ENCODE measurements at regions not wholly inside any gene's neighbourhood (a gene's known extent, or its start where the extent isn't known, plus 50 kb on each side); places are given as distances from the start of the nearest gene placed in this dataset.

DNA sequence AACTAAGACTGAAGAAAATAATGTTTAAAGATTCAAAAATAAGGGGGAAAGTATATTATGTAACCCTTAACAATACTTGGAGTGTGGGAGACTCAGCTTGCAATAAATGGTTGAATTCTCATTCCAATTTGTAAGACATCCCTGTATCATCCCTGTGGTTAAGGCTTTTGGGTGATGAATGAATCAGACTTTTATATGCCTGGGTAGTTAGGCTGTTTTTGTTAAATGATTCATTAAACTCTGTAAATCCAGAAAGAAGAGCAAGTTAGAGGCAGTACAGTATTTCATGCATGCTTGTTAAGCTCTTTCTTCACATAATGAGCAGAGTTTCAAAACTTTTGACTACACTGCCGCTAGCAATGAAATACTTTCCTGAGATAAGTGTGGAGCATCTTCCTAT lies 948.8 kb downstream of the SOCS6 start:
- H3K36me3 ChIP-seq (ENCODE audit: control insufficient read depth, insufficient read depth, low read length), result no peaks in the 10 kb centered on the region
- ATAC-seq (no peak), DNase-seq (ENCODE audit: low read depth, low spot score) (no peak)
- H3K9me3 ChIP-seq (ENCODE audit: control insufficient read depth, insufficient read depth, low read depth, low read length), result no peaks in the 10 kb centered on the region
- H3K4me3 ChIP-seq (ENCODE audit: low read depth in 2 of 2, low read length in 2 of 2), result no peak overlapping the region
- no peak overlapping the region for H3K27ac ChIP-seq (ENCODE audit: low read length)
- in situ Hi-C loops (cut with HindIII; ENCODE audit: low pct_unique_long_range_greater_than_20kb, low sequenced_read_pairs), result no loop called here
- no peak for TF ChIP-seq POLR2AphosphoS5 (IDR thresholded peaks at IDR 0.05; ENCODE audit: low read depth, low read length)
- TF ChIP-seq, protein P1, sequence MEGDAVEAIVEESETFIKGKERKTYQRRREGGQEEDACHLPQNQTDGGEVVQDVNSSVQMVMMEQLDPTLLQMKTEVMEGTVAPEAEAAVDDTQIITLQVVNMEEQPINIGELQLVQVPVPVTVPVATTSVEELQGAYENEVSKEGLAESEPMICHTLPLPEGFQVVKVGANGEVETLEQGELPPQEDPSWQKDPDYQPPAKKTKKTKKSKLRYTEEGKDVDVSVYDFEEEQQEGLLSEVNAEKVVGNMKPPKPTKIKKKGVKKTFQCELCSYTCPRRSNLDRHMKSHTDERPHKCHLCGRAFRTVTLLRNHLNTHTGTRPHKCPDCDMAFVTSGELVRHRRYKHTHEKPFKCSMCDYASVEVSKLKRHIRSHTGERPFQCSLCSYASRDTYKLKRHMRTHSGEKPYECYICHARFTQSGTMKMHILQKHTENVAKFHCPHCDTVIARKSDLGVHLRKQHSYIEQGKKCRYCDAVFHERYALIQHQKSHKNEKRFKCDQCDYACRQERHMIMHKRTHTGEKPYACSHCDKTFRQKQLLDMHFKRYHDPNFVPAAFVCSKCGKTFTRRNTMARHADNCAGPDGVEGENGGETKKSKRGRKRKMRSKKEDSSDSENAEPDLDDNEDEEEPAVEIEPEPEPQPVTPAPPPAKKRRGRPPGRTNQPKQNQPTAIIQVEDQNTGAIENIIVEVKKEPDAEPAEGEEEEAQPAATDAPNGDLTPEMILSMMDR (IDR thresholded peaks at IDR 0.05), result no peak
- TF ChIP-seq, protein P2, sequence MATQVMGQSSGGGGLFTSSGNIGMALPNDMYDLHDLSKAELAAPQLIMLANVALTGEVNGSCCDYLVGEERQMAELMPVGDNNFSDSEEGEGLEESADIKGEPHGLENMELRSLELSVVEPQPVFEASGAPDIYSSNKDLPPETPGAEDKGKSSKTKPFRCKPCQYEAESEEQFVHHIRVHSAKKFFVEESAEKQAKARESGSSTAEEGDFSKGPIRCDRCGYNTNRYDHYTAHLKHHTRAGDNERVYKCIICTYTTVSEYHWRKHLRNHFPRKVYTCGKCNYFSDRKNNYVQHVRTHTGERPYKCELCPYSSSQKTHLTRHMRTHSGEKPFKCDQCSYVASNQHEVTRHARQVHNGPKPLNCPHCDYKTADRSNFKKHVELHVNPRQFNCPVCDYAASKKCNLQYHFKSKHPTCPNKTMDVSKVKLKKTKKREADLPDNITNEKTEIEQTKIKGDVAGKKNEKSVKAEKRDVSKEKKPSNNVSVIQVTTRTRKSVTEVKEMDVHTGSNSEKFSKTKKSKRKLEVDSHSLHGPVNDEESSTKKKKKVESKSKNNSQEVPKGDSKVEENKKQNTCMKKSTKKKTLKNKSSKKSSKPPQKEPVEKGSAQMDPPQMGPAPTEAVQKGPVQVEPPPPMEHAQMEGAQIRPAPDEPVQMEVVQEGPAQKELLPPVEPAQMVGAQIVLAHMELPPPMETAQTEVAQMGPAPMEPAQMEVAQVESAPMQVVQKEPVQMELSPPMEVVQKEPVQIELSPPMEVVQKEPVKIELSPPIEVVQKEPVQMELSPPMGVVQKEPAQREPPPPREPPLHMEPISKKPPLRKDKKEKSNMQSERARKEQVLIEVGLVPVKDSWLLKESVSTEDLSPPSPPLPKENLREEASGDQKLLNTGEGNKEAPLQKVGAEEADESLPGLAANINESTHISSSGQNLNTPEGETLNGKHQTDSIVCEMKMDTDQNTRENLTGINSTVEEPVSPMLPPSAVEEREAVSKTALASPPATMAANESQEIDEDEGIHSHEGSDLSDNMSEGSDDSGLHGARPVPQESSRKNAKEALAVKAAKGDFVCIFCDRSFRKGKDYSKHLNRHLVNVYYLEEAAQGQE (IDR thresholded peaks at IDR 0.05; ENCODE audit: insufficient read depth in 1 of 2, low read depth in 2 of 2, low read length in 1 of 2), result no peak
- no peak for TF ChIP-seq SIN3A (IDR thresholded peaks at IDR 0.05; ENCODE audit: borderline replicate concordance, insufficient read depth, low read depth, low read length)
- TF ChIP-seq TCF7L2 (IDR thresholded peaks at IDR 0.05; ENCODE audit: low read depth, low read length), result no peak
- intact Hi-C loops (cut with micrococcal nuclease; ENCODE audit: unreplicated experiment), result no loop called here
- no peaks in the 10 kb centered on the region for H3K27me3 ChIP-seq (ENCODE audit: control insufficient read depth, insufficient read depth, low read length)
- no peaks in the 10 kb centered on the region for H3K4me1 ChIP-seq (ENCODE audit: control insufficient read depth, insufficient read depth, low read length)
- CTCF ChIA-PET, result no interaction called here
- BruUV-seq (replicated peaks), result no TSS peak
- POLR2A ChIA-PET, result no interaction called here

DNA sequence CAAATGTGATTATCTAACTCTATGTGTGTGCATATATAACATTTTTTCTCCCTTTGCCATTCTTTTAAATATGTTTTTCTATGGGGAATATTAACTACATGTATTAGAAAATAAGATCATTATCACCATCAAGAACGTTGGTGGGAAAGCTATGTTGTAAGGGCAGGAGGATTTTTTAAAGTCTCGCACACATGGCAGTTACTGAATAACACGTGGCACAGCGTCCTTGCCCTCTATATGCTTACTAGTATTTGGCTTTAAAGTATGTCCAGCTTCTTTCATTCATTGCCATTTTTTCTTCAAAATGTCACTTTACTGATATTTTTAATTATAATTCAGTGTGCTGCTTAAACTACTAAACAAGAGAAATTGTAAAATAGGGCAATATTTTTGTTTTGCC lies 944.3 kb downstream of the SOCS6 start:
- no TSS peak for BruUV-seq (replicated peaks)
- in situ Hi-C loops (cut with HindIII; ENCODE audit: low pct_unique_long_range_greater_than_20kb, low sequenced_read_pairs), result no loop called here
- POLR2A ChIA-PET, result no interaction called here

More for the DNA sequence above, 944.3 kb downstream of the SOCS6 start:
- Histone ChIP-seq H3K4me1 (ENCODE audit: control insufficient read depth, insufficient read depth, low read length) (no peaks in the 10 kb centered on the region), H3K36me3 (ENCODE audit: control insufficient read depth, insufficient read depth, low read length) (no peaks in the 10 kb centered on the region), H3K27ac (ENCODE audit: low read length) (no peak overlapping the region), H3K27me3 (ENCODE audit: control insufficient read depth, insufficient read depth, low read length) (no peaks in the 10 kb centered on the region), H3K9me3 (ENCODE audit: control insufficient read depth, insufficient read depth, low read depth, low read length) (no peaks in the 10 kb centered on the region), H3K4me3 (ENCODE audit: low read depth in 2 of 2, low read length in 2 of 2) (no peak overlapping the region)
- TF ChIP-seq TCF7L2 (IDR thresholded peaks at IDR 0.05; ENCODE audit: low read depth, low read length), result no peak
- TF ChIP-seq POLR2AphosphoS5 (IDR thresholded peaks at IDR 0.05; ENCODE audit: low read depth, low read length), result no peak
- TF ChIP-seq, protein P2 (IDR thresholded peaks at IDR 0.05; ENCODE audit: insufficient read depth in 1 of 2, low read depth in 2 of 2, low read length in 1 of 2), result no peak
- TF ChIP-seq, protein P1 (IDR thresholded peaks at IDR 0.05), result no peak
- no peak for TF ChIP-seq SIN3A (IDR thresholded peaks at IDR 0.05; ENCODE audit: borderline replicate concordance, insufficient read depth, low read depth, low read length)
- CTCF ChIA-PET, result no interaction called here
- intact Hi-C loops (cut with micrococcal nuclease; ENCODE audit: unreplicated experiment), result no loop called here
- no peak for DNase-seq (ENCODE audit: low read depth, low spot score)
- ATAC-seq, result no peak
